Activated CD4-positive, alpha-beta T cell treated with anti-CD3 and anti-CD28 coated beads for 36 hours (primary cell): ENCODE measurements at regions not wholly inside any gene's neighbourhood (a gene's known extent, or its start where the extent isn't known, plus 50 kb on each side); places are given as distances from the start of the nearest gene placed in this dataset.

Experiments used
- ATAC-seq: fragments of 200-7000 bp; cut with Tn5 transposase; one replicate; pipeline ENCODE4 v1.10.0; 2021; ENCODE audit warnings: mild to moderate bottlenecking, moderate library complexity
- CTCF ChIA-PET: fragments of 350-600 bp; sonication (Branson Sonifier 250); formaldehyde crosslinking; loops from one replicate; lab custom pipeline; 2021; ENCODE audit warnings: antibody characterized with exemption; lab: Charles Lee
- POLR2A ChIA-PET: fragments of 350-600 bp; sonication (Branson Sonifier 250); formaldehyde crosslinking; loops from one replicate; lab custom pipeline; 2021; ENCODE audit warnings: antibody characterized with exemption, inconsistent platforms; lab: Charles Lee
- DNase-seq: peaks from one replicate; pipeline ENCODE4 v3.0.0-alpha.2; 2020
- H3K27ac Mint-ChIP-seq: one replicate; pipeline ENCODE4 v1.8.0; 2021; ENCODE audit warnings: mixed read lengths
- H3K27me3 Mint-ChIP-seq: one replicate; pipeline ENCODE4 v1.8.0; 2021; ENCODE audit warnings: mixed read lengths
- H3K36me3 Mint-ChIP-seq: one replicate; pipeline ENCODE4 v1.8.0; 2021; ENCODE audit warnings: low read depth, mixed read lengths
- H3K4me1 Mint-ChIP-seq: one replicate; pipeline ENCODE4 v1.8.0; 2021; ENCODE audit warnings: mixed read lengths
- H3K4me3 Mint-ChIP-seq: one replicate; pipeline ENCODE4 v1.8.0; 2021; ENCODE audit warnings: mild to moderate bottlenecking, moderate library complexity, mixed read lengths
- H3K9me3 Mint-ChIP-seq: one replicate; pipeline ENCODE4 v1.8.0; 2021; ENCODE audit warnings: low read depth, mixed read lengths
- intact Hi-C, 2 experiments: fragments of 100-400 bp; cut with DNase I in 1 of 2; cut with micrococcal nuclease in 1 of 2; formaldehyde crosslinking; loops; one replicate each; pipeline versions ENCODE4 v1.14.2 to v1.15.1; 2022 to 2024; cut with DNase I, micrococcal nuclease

- no peaks in the 10 kb centered on the region for H3K9me3 Mint-ChIP-seq
- CTCF ChIA-PET: no interaction called here
- no peaks in the 10 kb centered on the region for H3K36me3 Mint-ChIP-seq
- H3K4me1 Mint-ChIP-seq: no peaks in the 10 kb centered on the region
- H3K27me3 Mint-ChIP-seq: peaks cover 4% of the 10 kb centered on the region
- no peak overlapping the region for H3K27ac Mint-ChIP-seq
- intact Hi-C loops: loop anchor here in 1 of 2 experiments (10.0 kb wide), 1 partner anchor 360 kb away; no protein-coding TSS in a partner anchor
- DNase-seq (no peak), ATAC-seq (no peak)
- no peak overlapping the region for H3K4me3 Mint-ChIP-seq
- POLR2A ChIA-PET: no interaction called here
These were observed 76.0 kb upstream of the SLC25A26 start for GRCh38 chr3:66144568-66145407.

GRCh38 chr3:66142079-66142478, 78.7 kb upstream of the SLC25A26 start:
- ChIA-PET POLR2A (no interaction called here), CTCF (interaction anchor here (0.6 kb wide), 1 partner anchor 65 kb away, joined by 3 read pairs; no protein-coding TSS in a partner anchor)
- Mint-ChIP-seq H3K36me3 (no peaks in the 10 kb centered on the region), H3K27me3 (peaks cover 12% of the 10 kb centered on the region), H3K4me1 (no peaks in the 10 kb centered on the region), H3K4me3 (no peak overlapping the region), H3K27ac (no peak overlapping the region), H3K9me3 (no peaks in the 10 kb centered on the region)
- no peak for DNase-seq
- no peak for ATAC-seq
- intact Hi-C loops: loop anchor here in 1 of 2 experiments (10.0 kb wide), 1 partner anchor 357 kb away; no protein-coding TSS in a partner anchor

- no peaks in the 10 kb centered on the region for H3K4me1 Mint-ChIP-seq
- intact Hi-C loops: loop anchor here in 1 of 2 experiments (10.0 kb wide), 1 partner anchor 356 kb away; no protein-coding TSS in a partner anchor
- ATAC-seq (no peak), DNase-seq (no peak)
- no peaks in the 10 kb centered on the region for H3K36me3 Mint-ChIP-seq
- POLR2A ChIA-PET: no interaction called here
- no peak overlapping the region for H3K4me3 Mint-ChIP-seq
- CTCF ChIA-PET: no interaction called here
- H3K27ac Mint-ChIP-seq: no peak overlapping the region
- H3K27me3 Mint-ChIP-seq: peaks cover 14% of the 10 kb centered on the region
- H3K9me3 Mint-ChIP-seq: no peaks in the 10 kb centered on the region
These were observed 79.9 kb upstream of the SLC25A26 start for GRCh38 chr3:66140743-66141372.

GRCh38 chr3:66140106-66140505, 80.7 kb upstream of the SLC25A26 start:
- DNase-seq: no peak
- intact Hi-C loops: loop anchor here in 1 of 2 experiments (10.0 kb wide), 1 partner anchor 355 kb away; no protein-coding TSS in a partner anchor
- Mint-ChIP-seq H3K27me3 (peaks cover 14% of the 10 kb centered on the region), H3K9me3 (no peaks in the 10 kb centered on the region), H3K27ac (no peak overlapping the region), H3K36me3 (no peaks in the 10 kb centered on the region), H3K4me3 (no peak overlapping the region), H3K4me1 (no peaks in the 10 kb centered on the region)
- ChIA-PET CTCF (no interaction called here), POLR2A (no interaction called here)
- no peak for ATAC-seq

GRCh38 chr3:66139415-66139814, 81.4 kb upstream of the SLC25A26 start:
- Mint-ChIP-seq H3K27ac (no peak overlapping the region), H3K4me3 (no peak overlapping the region), H3K27me3 (peaks cover 14% of the 10 kb centered on the region), H3K4me1 (no peaks in the 10 kb centered on the region), H3K36me3 (no peaks in the 10 kb centered on the region), H3K9me3 (no peaks in the 10 kb centered on the region)
- DNase-seq (no peak), ATAC-seq (no peak)
- intact Hi-C loops: loop anchor here in 1 of 2 experiments (5.0 kb wide), 1 partner anchor 1607 kb away; no protein-coding TSS in a partner anchor
- ChIA-PET POLR2A (no interaction called here), CTCF (interaction anchor here (0.9 to 1.2 kb wide), 2 partner anchors 12 to 14 kb away, joined by 3 read pairs; no protein-coding TSS in a partner anchor)

GRCh38 chr3:66138336-66139313, 82.2 kb upstream of the SLC25A26 start:
- ATAC-seq (peak; percentile 63), DNase-seq (peak; percentile 47)
- H3K36me3 Mint-ChIP-seq: no peaks in the 10 kb centered on the region
- ChIA-PET POLR2A (no interaction called here), CTCF (interaction anchor here (0.9 to 1.2 kb wide), 2 partner anchors 12 to 14 kb away, joined by 3 read pairs; no protein-coding TSS in a partner anchor)
- H3K4me1 Mint-ChIP-seq: no peaks in the 10 kb centered on the region
- H3K27me3 Mint-ChIP-seq: peaks cover 14% of the 10 kb centered on the region
- H3K27ac Mint-ChIP-seq: no peak overlapping the region
- no peak overlapping the region for H3K4me3 Mint-ChIP-seq
- intact Hi-C loops: loop anchor here in 1 of 2 experiments (1.0 to 5.0 kb wide), 2 partner anchors 353 to 1606 kb away; no protein-coding TSS in a partner anchor
- no peaks in the 10 kb centered on the region for H3K9me3 Mint-ChIP-seq

- POLR2A ChIA-PET: no interaction called here
- CTCF ChIA-PET: interaction anchor here (1.3 to 1.4 kb wide), 2 partner anchors 21 to 404 kb away, joined by 4 read pairs; no protein-coding TSS in a partner anchor
- no peaks in the 10 kb centered on the region for H3K4me1 Mint-ChIP-seq
- H3K27me3 Mint-ChIP-seq: peaks cover 14% of the 10 kb centered on the region
- no peaks in the 10 kb centered on the region for H3K9me3 Mint-ChIP-seq
- ATAC-seq (no peak), DNase-seq (no peak)
- H3K4me3 Mint-ChIP-seq: no peak overlapping the region
- H3K27ac Mint-ChIP-seq: no peak overlapping the region
- intact Hi-C loops: loop anchor here in 1 of 2 experiments (5.0 kb wide), 1 partner anchor 1604 kb away; no protein-coding TSS in a partner anchor
- H3K36me3 Mint-ChIP-seq: no peaks in the 10 kb centered on the region
These were observed 84.2 kb upstream of the SLC25A26 start for GRCh38 chr3:66136597-66136996.

GRCh38 chr3:66133853-66134445, 86.9 kb upstream of the SLC25A26 start:
- no peak overlapping the region for H3K27ac Mint-ChIP-seq
- intact Hi-C loops: no loop called here
- POLR2A ChIA-PET: no interaction called here
- peaks cover 7% of the 10 kb centered on the region for H3K27me3 Mint-ChIP-seq
- no peaks in the 10 kb centered on the region for H3K9me3 Mint-ChIP-seq
- no peak for DNase-seq
- no peaks in the 10 kb centered on the region for H3K36me3 Mint-ChIP-seq
- no peak overlapping the region for H3K4me3 Mint-ChIP-seq
- no peaks in the 10 kb centered on the region for H3K4me1 Mint-ChIP-seq
- no peak for ATAC-seq
- CTCF ChIA-PET: interaction anchor here (0.5 kb wide), 1 partner anchor 695 kb away, joined by 3 read pairs; no protein-coding TSS in a partner anchor

GRCh38 chr3:66133050-66133757, 87.6 kb upstream of the SLC25A26 start:
- intact Hi-C loops: no loop called here
- Mint-ChIP-seq H3K9me3 (no peaks in the 10 kb centered on the region), H3K27me3 (peaks cover 2% of the 10 kb centered on the region), H3K4me3 (no peak overlapping the region), H3K4me1 (no peaks in the 10 kb centered on the region), H3K36me3 (no peaks in the 10 kb centered on the region), H3K27ac (no peak overlapping the region)
- ATAC-seq (no peak), DNase-seq (no peak)
- ChIA-PET CTCF (no interaction called here), POLR2A (no interaction called here)

- H3K9me3 Mint-ChIP-seq: no peaks in the 10 kb centered on the region
- H3K36me3 Mint-ChIP-seq: no peaks in the 10 kb centered on the region
- ChIA-PET CTCF (no interaction called here), POLR2A (no interaction called here)
- no peak overlapping the region for H3K4me3 Mint-ChIP-seq
- H3K27me3 Mint-ChIP-seq: peaks cover 2% of the 10 kb centered on the region
- no peak overlapping the region for H3K27ac Mint-ChIP-seq
- intact Hi-C loops: no loop called here
- DNase-seq (no peak), ATAC-seq (no peak)
- H3K4me1 Mint-ChIP-seq: no peaks in the 10 kb centered on the region
These were observed 89.9 kb upstream of the MAGI1 start for GRCh38 chr3:66128623-66129022.
